Hepatocyte (in vitro differentiated cells): ENCODE measurements at regions not wholly inside any gene's neighbourhood (a gene's known extent, or its start where the extent isn't known, plus 50 kb on each side); places are given as distances from the start of the nearest gene placed in this dataset.
"Not testable (repeated sequence)": the region's sequence is repeated elsewhere in the genome, so short reads cannot be mapped to it uniquely, and the experiment has no call there.

Experiments used
- DNase-seq: peaks from one replicate; pipeline ENCODE4 v3.0.0-alpha.2; 2016; ENCODE audit warnings: low spot score
- H2AFZ ChIP-seq: fragments of 200-600 bp; sonication (generic); 2 replicates; pipeline ENCODE4 v1.6.0; 2016; ENCODE audit warnings: antibody characterized with exemption, mild to moderate bottlenecking
- H3K27ac ChIP-seq: fragments of 200-600 bp; sonication (generic); 2 replicates; pipeline ENCODE4 v1.5.1; 2016; ENCODE audit warnings: mild to moderate bottlenecking
- H3K27me3 ChIP-seq: fragments of 200-600 bp; sonication (generic); 2 replicates; pipeline ENCODE4 v1.6.1; 2016
- H3K36me3 ChIP-seq: fragments of 200-600 bp; sonication (generic); replicated peaks from 2 replicates; pipeline ENCODE4 v1.5.1; 2016; ENCODE audit warnings: low read depth; ENCODE audit not compliant: insufficient read depth
- H3K4me1 ChIP-seq: fragments of 200-600 bp; sonication (generic); 2 replicates; pipeline ENCODE4 v1.5.1; 2016; ENCODE audit warnings: mild to moderate bottlenecking, moderate library complexity; ENCODE audit not compliant: insufficient read depth
- H3K4me2 ChIP-seq: fragments of 200-600 bp; sonication (generic); 2 replicates; pipeline ENCODE4 v1.6.0; 2016
- H3K4me3 ChIP-seq: fragments of 200-600 bp; sonication (generic); 2 replicates; pipeline ENCODE4 v1.5.1; 2016; ENCODE audit warnings: mild to moderate bottlenecking
- H3K79me2 ChIP-seq: fragments of 200-600 bp; sonication (generic); 2 replicates; pipeline ENCODE4 v1.6.0; 2017; ENCODE audit warnings: mild to moderate bottlenecking
- H3K9me2 ChIP-seq: fragments of 200-600 bp; sonication (generic); replicated peaks from 2 replicates; pipeline ENCODE4 v1.6.0; 2017; ENCODE audit warnings: mild to moderate bottlenecking; ENCODE audit not compliant: insufficient read depth
- H3K9me3 ChIP-seq: fragments of 200-600 bp; sonication (generic); 2 replicates; pipeline ENCODE4 v1.5.1; 2016; ENCODE audit warnings: low read depth, mild to moderate bottlenecking
- H4K20me1 ChIP-seq: fragments of 200-600 bp; sonication (generic); 2 replicates; pipeline ENCODE4 v1.6.0; 2016; ENCODE audit warnings: mild to moderate bottlenecking; ENCODE audit not compliant: insufficient read depth, poor library complexity, severe bottlenecking
- CTCF ChIP-seq: fragments of 200-600 bp; sonication (generic); IDR thresholded peaks from 2 replicates; pipeline ENCODE4 v1.5.1; 2016; ENCODE audit warnings: antibody characterized with exemption, mild to moderate bottlenecking; ENCODE audit not compliant: poor library complexity
- EZH2 ChIP-seq: fragments of 200-600 bp; sonication (generic); IDR thresholded peaks from 2 replicates; pipeline ENCODE4 v1.6.1; 2016; ENCODE audit warnings: antibody characterized with exemption, mild to moderate bottlenecking, borderline replicate concordance
- EZH2phosphoT487 ChIP-seq: fragments of 200-600 bp; sonication (generic); IDR thresholded peaks from one replicate; pipeline ENCODE4 v1.6.1; 2018; ENCODE audit warnings: antibody characterized with exemption, mild to moderate bottlenecking, low read depth, moderate library complexity; ENCODE audit not compliant: unreplicated experiment, severe bottlenecking
- WGBS: methylation state at CpG from one replicate; pipeline ENCODE4 v1.1.6; 2016; ENCODE audit warnings: low lambda C conversion rate; ENCODE audit errors: missing lambda C conversion rate; 5-methylcytosine and 5-hydroxymethylcytosine counted together

GRCh38 chr2:19171409-19171808 lies 187.0 kb downstream of the OSR1 start:
- no peak overlapping the region for H3K27ac ChIP-seq
- WGBS: 96% methylated on average over 1 of the region's 1 CpG

DNA sequence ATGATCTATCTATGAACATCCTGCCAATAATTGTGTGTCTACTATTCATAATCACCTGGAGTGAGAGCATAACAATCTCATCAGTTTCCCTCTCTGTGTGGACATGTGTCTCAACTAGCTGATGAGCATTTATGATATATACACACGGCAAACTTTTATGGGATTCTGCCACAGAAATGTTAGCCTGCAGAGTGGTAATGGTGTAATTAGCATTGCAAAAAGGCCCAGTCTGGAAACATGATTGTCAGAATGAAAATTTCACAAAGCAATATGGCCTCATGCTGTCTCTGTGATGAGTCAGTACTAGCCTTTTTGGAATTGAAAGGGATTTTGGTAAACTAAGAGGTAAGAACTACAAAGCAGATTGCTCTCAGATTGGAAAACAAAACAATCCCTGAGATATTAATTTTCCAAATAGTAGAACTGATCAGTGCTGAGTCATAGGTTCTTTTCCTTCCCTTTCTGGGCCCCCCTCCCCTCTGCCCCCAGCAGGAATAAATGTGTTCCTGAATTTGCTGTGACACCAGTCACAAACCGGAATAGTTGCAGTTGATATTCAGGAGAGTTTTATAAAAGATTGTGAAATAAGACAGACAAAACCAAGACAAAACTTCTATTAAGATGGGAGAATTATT lies 189.2 kb downstream of the OSR1 start:
- H3K9me3 ChIP-seq: no peaks in the 10 kb centered on the region
- no peak overlapping the region for H3K27ac ChIP-seq
- H3K36me3 ChIP-seq: no peaks in the 10 kb centered on the region
- no peaks in the 10 kb centered on the region for H3K79me2 ChIP-seq
- TF ChIP-seq CTCF (no peak), EZH2 (no peak), EZH2phosphoT487 (no peak)
- WGBS: 82% methylated on average over 2 of the region's 2 CpGs
- no peak for DNase-seq
- H3K4me1 ChIP-seq: peaks cover 5% of the 10 kb centered on the region
- H4K20me1 ChIP-seq: no peaks in the 10 kb centered on the region
- no peak overlapping the region for H2AFZ ChIP-seq
- no peak overlapping the region for H3K4me2 ChIP-seq
- no peaks in the 10 kb centered on the region for H3K27me3 ChIP-seq
- H3K9me2 ChIP-seq: no peaks in the 10 kb centered on the region
- H3K4me3 ChIP-seq: no peak overlapping the region

More at GRCh38 chr2:19171409-19171808, 187.0 kb downstream of the OSR1 start:
- H3K79me2 ChIP-seq: no peaks in the 10 kb centered on the region
- H3K4me2 ChIP-seq: no peak overlapping the region
- DNase-seq: no peak
- no peak overlapping the region for H3K4me3 ChIP-seq
- no peaks in the 10 kb centered on the region for H3K9me2 ChIP-seq
- H3K4me1 ChIP-seq: peaks cover 5% of the 10 kb centered on the region
- H4K20me1 ChIP-seq: no peaks in the 10 kb centered on the region
- no peaks in the 10 kb centered on the region for H3K9me3 ChIP-seq
- no peak for TF ChIP-seq EZH2phosphoT487
- H3K27me3 ChIP-seq: no peaks in the 10 kb centered on the region
- H3K36me3 ChIP-seq: no peaks in the 10 kb centered on the region
- H2AFZ ChIP-seq: no peak overlapping the region

DNA sequence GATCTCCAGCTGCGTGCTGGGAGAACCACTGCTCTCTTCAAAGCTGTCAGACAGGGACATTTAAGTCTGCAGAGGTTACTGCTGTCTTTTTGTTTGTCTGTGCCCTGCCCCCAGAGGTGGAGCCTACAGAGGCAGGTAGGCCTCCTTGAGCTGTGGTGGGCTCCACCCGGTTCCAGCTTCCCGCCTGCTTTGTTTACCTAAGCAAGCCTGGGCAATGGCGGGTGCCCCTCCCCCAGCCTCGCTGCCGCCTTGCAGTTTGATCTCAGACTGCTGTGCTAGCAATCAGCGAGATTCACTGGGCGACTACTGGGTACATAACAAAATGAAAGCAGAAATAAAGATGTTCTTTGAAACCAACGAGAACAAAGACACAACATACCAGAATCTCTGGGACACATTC lies 194.3 kb downstream of the OSR1 start:
- not testable (repeated sequence) for H3K36me3 ChIP-seq, H3K27me3 ChIP-seq, H2AFZ ChIP-seq, H3K4me1 ChIP-seq, H3K4me3 ChIP-seq, H3K9me3 ChIP-seq, H3K27ac ChIP-seq, H3K79me2 ChIP-seq, H3K4me2 ChIP-seq, H3K9me2 ChIP-seq, DNase-seq, H4K20me1 ChIP-seq
- 47% methylated on average over 9 of the region's 9 CpGs for WGBS

GRCh38 chr2:19158896-19159295 lies 199.5 kb downstream of the OSR1 start:
- Histone ChIP-seq H3K4me2 (no peak overlapping the region), H3K27me3 (no peaks in the 10 kb centered on the region), H3K4me3 (no peak overlapping the region), H2AFZ (no peak overlapping the region), H4K20me1 (no peaks in the 10 kb centered on the region), H3K27ac (no peak overlapping the region), H3K9me2 (no peaks in the 10 kb centered on the region), H3K4me1 (no peaks in the 10 kb centered on the region), H3K9me3 (no peaks in the 10 kb centered on the region), H3K79me2 (no peaks in the 10 kb centered on the region), H3K36me3 (no peaks in the 10 kb centered on the region)
- TF ChIP-seq EZH2phosphoT487 (no peak), CTCF (no peak), EZH2 (no peak)
- WGBS: 64% methylated on average over 4 of the region's 4 CpGs
- no peak for DNase-seq
